GM10266 (cell line): ENCODE measurements at regions not wholly inside any gene's neighbourhood (a gene's known extent, or its start where the extent isn't known, plus 50 kb on each side); places are given as distances from the start of the nearest gene placed in this dataset.

Experiments
- DNase-seq: peaks from one replicate; pipeline ENCODE4 v3.0.0; 2012; ENCODE audit errors: extremely low spot score
- CTCF ChIP-seq: IDR thresholded peaks from 2 replicates; pipeline ENCODE4 v1.5.1; 2012; ENCODE audit warnings: mild to moderate bottlenecking, low read depth; ENCODE audit not compliant: control insufficient read depth, insufficient read depth; ENCODE audit errors: missing control alignments

GRCh38 chr7:136555933-136556332 is 312.5 kb upstream of the CHRM2 start:
- TF ChIP-seq CTCF, result no peak
- DNase-seq, result no peak

GRCh38 chr7:136551618-136552017 is 316.8 kb upstream of the CHRM2 start:
- TF ChIP-seq CTCF, result no peak
- no peak for DNase-seq

GRCh38 chr7:136549756-136550155 is 318.7 kb upstream of the CHRM2 start:
- TF ChIP-seq CTCF, result no peak
- DNase-seq, result no peak

GRCh38 chr7:136533732-136534131 is 334.7 kb upstream of the CHRM2 start:
- no peak for DNase-seq
- no peak for TF ChIP-seq CTCF

GRCh38 chr7:136530831-136531230 is 337.6 kb upstream of the CHRM2 start:
- no peak for DNase-seq
- TF ChIP-seq CTCF, result no peak

- no peak for TF ChIP-seq CTCF
- no peak for DNase-seq
Observed at GRCh38 chr7:136528329-136528728, 340.1 kb upstream of the CHRM2 start.

GRCh38 chr7:136527554-136527953 is 340.9 kb upstream of the CHRM2 start:
- DNase-seq, result no peak
- TF ChIP-seq CTCF, result no peak
